Natural killer cell (primary cell): ENCODE measurements at regions not wholly inside any gene's neighbourhood (a gene's known extent, or its start where the extent isn't known, plus 50 kb on each side); places are given as distances from the start of the nearest gene placed in this dataset.

ENCODE experiments used
- ATAC-seq, 3 donors: fragments of 150-1000 bp in 2 of 3; fragments of 200-7000 bp in 1 of 3; cut with Tn5 transposase; 1 replicate in 1 of 3; 2 replicates in 2 of 3; pipeline ENCODE4 v1.10.0; 2021; ENCODE audit warnings: mild to moderate bottlenecking in 2 of 3, moderate library complexity in 2 of 3
- DNase-seq, 2 donors: peaks; one replicate each; pipeline versions ENCODE4 v3.0.0 to v3.0.0-alpha.2; 2013 to 2021; ENCODE audit warnings: mixed read lengths in 1 of 2
- H3K27ac ChIP-seq: one replicate; pipeline ENCODE4 v1.5.1; 2013; ENCODE audit warnings: mild to moderate bottlenecking, low read length
- H3K27me3 ChIP-seq: one replicate; pipeline ENCODE4 v1.6.1; 2013; ENCODE audit warnings: low read length; ENCODE audit not compliant: control insufficient read depth, insufficient read depth
- H3K36me3 ChIP-seq: one replicate; pipeline ENCODE4 v1.6.1; 2013; ENCODE audit warnings: low read length; ENCODE audit not compliant: control insufficient read depth, insufficient read depth
- H3K4me1 ChIP-seq: one replicate; pipeline ENCODE4 v1.6.1; 2013; ENCODE audit warnings: low read length; ENCODE audit not compliant: control insufficient read depth, insufficient read depth
- H3K4me3 ChIP-seq: one replicate; pipeline ENCODE4 v1.5.1; 2013; ENCODE audit warnings: low read length
- H3K9me3 ChIP-seq: one replicate; pipeline ENCODE4 v1.6.1; 2013; ENCODE audit warnings: low read length; ENCODE audit not compliant: control insufficient read depth, insufficient read depth
- H3K27ac Mint-ChIP-seq, 2 donors: one replicate each; pipeline ENCODE4 v1.8.0; 2022; ENCODE audit warnings: mild to moderate bottlenecking in 2 of 2, mixed read lengths in 2 of 2, moderate library complexity in 1 of 2
- H3K27me3 Mint-ChIP-seq, 2 donors: one replicate each; pipeline ENCODE4 v1.8.0; 2022; ENCODE audit warnings: low read depth in 2 of 2, mixed read lengths in 2 of 2
- H3K36me3 Mint-ChIP-seq: one replicate; pipeline ENCODE4 v1.8.0; 2022; ENCODE audit warnings: mixed read lengths
- H3K4me1 Mint-ChIP-seq, 2 donors: one replicate each; pipeline ENCODE4 v1.8.0; 2022; ENCODE audit warnings: mixed read lengths in 2 of 2
- H3K4me3 Mint-ChIP-seq: one replicate; pipeline ENCODE4 v1.8.0; 2022; ENCODE audit warnings: mild to moderate bottlenecking, moderate library complexity, mixed read lengths
- H3K9me3 Mint-ChIP-seq, 2 donors: one replicate each; pipeline ENCODE4 v1.8.0; 2022; ENCODE audit warnings: mixed read lengths in 2 of 2
- CTCF ChIP-seq: fragments of 200-600 bp; IDR thresholded peaks from one replicate; pipeline ENCODE4 v1.8.0; 2022; ENCODE audit warnings: antibody characterized with exemption
- WGBS: methylation state at CpG from one replicate; pipeline ENCODE4 v1.1.7; 2013; ENCODE audit warnings: missing lambda C conversion rate; ENCODE audit not compliant: insufficient coverage; 5-methylcytosine and 5-hydroxymethylcytosine counted together
- intact Hi-C: fragments of 100-400 bp; cut with micrococcal nuclease; formaldehyde crosslinking; loops from one replicate; pipeline ENCODE4 v1.14.2; 2022

DNA sequence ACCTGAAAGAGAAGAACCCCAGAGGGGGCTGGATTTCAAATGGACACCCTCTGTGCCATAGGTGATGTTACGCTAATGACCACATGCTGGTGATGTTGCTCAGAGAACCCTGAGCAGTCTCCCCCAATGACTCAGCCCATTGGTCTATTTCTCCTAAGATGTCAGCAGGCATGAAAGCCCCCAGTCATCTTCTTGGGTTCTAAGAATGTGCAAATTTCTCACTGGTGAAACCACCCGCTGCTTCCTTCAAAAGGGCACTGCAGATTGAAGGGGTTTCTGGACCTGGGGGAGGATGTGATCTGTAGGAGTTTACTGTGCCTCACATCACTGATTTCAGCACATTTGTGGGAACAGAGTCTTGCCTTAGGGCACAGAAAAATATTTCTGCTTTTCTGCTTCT is 298.4 kb upstream of the MOCS1 start:
- no peaks in the 10 kb centered on the region for H3K36me3 ChIP-seq
- no peaks in the 10 kb centered on the region for H3K4me1 ChIP-seq
- Mint-ChIP-seq H3K27ac (no peak overlapping the region), H3K9me3 (peaks cover 3 to 4% of the 10 kb centered on the region in 2 donors), H3K27me3 (peaks cover 8 to 23% of the 10 kb centered on the region in 2 donors), H3K4me3 (no peak overlapping the region), H3K4me1 (no peaks in the 10 kb centered on the region), H3K36me3 (peaks cover 5% of the 10 kb centered on the region)
- ATAC-seq (no peak), DNase-seq (no peak)
- intact Hi-C loops = no loop called here
- H3K27me3 ChIP-seq = peaks cover 5% of the 10 kb centered on the region
- no peak overlapping the region for H3K4me3 ChIP-seq
- 90% methylated on average over 2 of the region's 2 CpGs for WGBS
- no peak for TF ChIP-seq CTCF
- peaks cover 4% of the 10 kb centered on the region for H3K9me3 ChIP-seq
- no peak overlapping the region for H3K27ac ChIP-seq

DNA sequence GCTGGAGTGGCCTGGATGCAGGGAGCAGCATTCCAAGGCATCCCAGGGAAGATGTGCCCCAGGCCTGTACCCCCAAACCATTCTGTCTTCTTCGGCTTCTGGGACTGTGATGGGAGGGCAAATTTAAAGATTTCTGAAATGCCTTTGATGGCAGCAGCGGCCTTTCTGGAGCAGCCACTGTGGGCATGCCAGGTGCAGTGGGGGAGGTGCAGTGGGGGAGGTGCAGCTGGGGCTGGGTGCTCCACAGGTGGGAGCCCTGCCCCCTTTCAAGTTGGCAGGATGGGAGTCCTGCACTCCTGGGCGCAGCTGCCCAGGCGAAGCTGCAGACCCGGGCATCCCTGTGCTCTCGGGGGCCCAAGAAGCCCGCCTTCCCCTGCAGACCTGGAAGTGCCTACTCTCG is 293.5 kb upstream of the MOCS1 start:
- Histone ChIP-seq H3K4me3 (no peak overlapping the region), H3K9me3 (no peaks in the 10 kb centered on the region), H3K36me3 (no peaks in the 10 kb centered on the region), H3K27ac (no peak overlapping the region), H3K4me1 (no peaks in the 10 kb centered on the region), H3K27me3 (no peaks in the 10 kb centered on the region)
- Mint-ChIP-seq H3K4me1 (no peaks in the 10 kb centered on the region), H3K27ac (no peak overlapping the region), H3K4me3 (no peak overlapping the region), H3K36me3 (no peaks in the 10 kb centered on the region), H3K9me3 (peaks cover 0 to 2% of the 10 kb centered on the region in 2 donors), H3K27me3 (peaks cover 3 to 29% of the 10 kb centered on the region in 2 donors)
- no peak for DNase-seq
- ATAC-seq = no peak
- TF ChIP-seq CTCF = no peak
- 67% methylated on average over 8 of the region's 8 CpGs for whole genome bisulfite sequencing
- intact Hi-C loops = no loop called here

DNA sequence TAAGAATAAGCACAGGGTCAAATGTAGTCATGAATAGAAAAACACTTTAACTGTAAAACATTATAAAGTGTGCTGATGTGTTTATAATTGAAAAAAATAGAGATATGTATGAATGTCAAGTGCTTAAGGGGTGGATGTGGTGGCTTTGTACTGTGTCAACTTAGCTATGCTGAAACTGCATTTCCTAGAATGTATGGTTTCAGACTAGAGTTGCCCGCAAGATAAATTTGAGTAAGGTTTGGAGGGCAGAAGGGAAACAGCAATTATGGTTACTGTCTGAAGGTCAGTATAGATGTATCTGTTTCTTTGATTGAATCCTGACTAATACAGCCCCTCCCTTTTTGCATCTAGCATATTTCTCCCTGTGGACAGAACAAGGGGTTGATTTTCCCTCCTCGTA is 288.1 kb upstream of the MOCS1 start:
- Mint-ChIP-seq H3K9me3 (peaks cover 0 to 2% of the 10 kb centered on the region in 2 donors), H3K4me3 (no peak overlapping the region), H3K36me3 (no peaks in the 10 kb centered on the region), H3K4me1 (no peaks in the 10 kb centered on the region), H3K27ac (no peak overlapping the region), H3K27me3 (peaks cover 5 to 46% of the 10 kb centered on the region in 2 donors)
- Histone ChIP-seq H3K4me1 (no peaks in the 10 kb centered on the region), H3K27ac (no peak overlapping the region), H3K36me3 (no peaks in the 10 kb centered on the region), H3K27me3 (no peaks in the 10 kb centered on the region), H3K9me3 (no peaks in the 10 kb centered on the region), H3K4me3 (no peak overlapping the region)
- ATAC-seq = no peak
- intact Hi-C loops = no loop called here
- no peak for TF ChIP-seq CTCF
- WGBS = 92% methylated on average over 2 of the region's 2 CpGs
- no peak for DNase-seq

DNA sequence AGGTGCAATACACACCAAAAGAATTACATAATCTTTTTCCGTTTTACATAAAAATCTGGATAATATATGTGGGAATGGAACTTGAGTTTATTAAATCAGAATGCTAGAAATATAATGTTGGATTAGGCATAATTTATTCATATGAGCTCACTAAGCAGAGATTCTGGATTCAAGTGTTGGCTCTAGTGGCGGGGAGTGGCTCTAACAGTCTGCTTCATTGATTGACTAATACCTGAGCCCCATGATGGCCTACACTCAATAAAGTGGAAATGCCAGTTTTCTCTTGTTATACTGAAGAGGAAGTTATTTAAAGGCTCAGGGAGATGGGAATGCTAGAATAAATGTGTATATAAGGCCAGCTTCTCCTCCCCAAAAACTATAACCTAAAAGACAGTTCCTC is 285.5 kb upstream of the MOCS1 start:
- H3K4me1 Mint-ChIP-seq = no peaks in the 10 kb centered on the region
- intact Hi-C loops = no loop called here

More for the DNA sequence above, 285.5 kb upstream of the MOCS1 start:
- H3K4me3 ChIP-seq = no peak overlapping the region
- no peaks in the 10 kb centered on the region for H3K36me3 Mint-ChIP-seq
- peaks cover 5 to 40% of the 10 kb centered on the region in 2 donors for H3K27me3 Mint-ChIP-seq
- no peak overlapping the region for H3K4me3 Mint-ChIP-seq
- H3K27ac ChIP-seq = no peak overlapping the region
- H3K27me3 ChIP-seq = no peaks in the 10 kb centered on the region
- H3K9me3 Mint-ChIP-seq = peaks cover 0 to 2% of the 10 kb centered on the region in 2 donors
- H3K4me1 ChIP-seq = no peaks in the 10 kb centered on the region
- no peak for ATAC-seq
- TF ChIP-seq CTCF = no peak
- no peaks in the 10 kb centered on the region for H3K36me3 ChIP-seq
- no peak for DNase-seq
- H3K9me3 ChIP-seq = no peaks in the 10 kb centered on the region
- 82% methylated on average over 1 of the region's 2 CpGs for WGBS
- H3K27ac Mint-ChIP-seq = no peak overlapping the region
